ENCODE measurements at regions not wholly inside any gene's neighbourhood (a gene's known extent, or its start where the extent isn't known, plus 50 kb on each side); places are given as distances from the start of the nearest gene placed in this dataset.
"Not testable (repeated sequence)": the region's sequence is repeated elsewhere in the genome, so short reads cannot be mapped to it uniquely, and the experiment has no call there.

- Histone ChIP-seq H3K4me1 (no peaks in the 10 kb centered on the region), H3K9me3 (no peaks in the 10 kb centered on the region), H3K27ac (no peak overlapping the region), H3K27me3 (ENCODE audit: low read depth) (no peaks in the 10 kb centered on the region), H3K4me3 (no peak overlapping the region), H3K36me3 (no peaks in the 10 kb centered on the region)
- TF ChIP-seq, protein P1, sequence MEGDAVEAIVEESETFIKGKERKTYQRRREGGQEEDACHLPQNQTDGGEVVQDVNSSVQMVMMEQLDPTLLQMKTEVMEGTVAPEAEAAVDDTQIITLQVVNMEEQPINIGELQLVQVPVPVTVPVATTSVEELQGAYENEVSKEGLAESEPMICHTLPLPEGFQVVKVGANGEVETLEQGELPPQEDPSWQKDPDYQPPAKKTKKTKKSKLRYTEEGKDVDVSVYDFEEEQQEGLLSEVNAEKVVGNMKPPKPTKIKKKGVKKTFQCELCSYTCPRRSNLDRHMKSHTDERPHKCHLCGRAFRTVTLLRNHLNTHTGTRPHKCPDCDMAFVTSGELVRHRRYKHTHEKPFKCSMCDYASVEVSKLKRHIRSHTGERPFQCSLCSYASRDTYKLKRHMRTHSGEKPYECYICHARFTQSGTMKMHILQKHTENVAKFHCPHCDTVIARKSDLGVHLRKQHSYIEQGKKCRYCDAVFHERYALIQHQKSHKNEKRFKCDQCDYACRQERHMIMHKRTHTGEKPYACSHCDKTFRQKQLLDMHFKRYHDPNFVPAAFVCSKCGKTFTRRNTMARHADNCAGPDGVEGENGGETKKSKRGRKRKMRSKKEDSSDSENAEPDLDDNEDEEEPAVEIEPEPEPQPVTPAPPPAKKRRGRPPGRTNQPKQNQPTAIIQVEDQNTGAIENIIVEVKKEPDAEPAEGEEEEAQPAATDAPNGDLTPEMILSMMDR (IDR thresholded peaks at IDR 0.05), result no peak
- ATAC-seq, result no peak
- intact Hi-C loops (cut with DNase I), result no loop called here
- no peak for DNase-seq
Measured at GRCh38 chr3:164812042-164812441, 266.3 kb downstream of the SI start.

DNA sequence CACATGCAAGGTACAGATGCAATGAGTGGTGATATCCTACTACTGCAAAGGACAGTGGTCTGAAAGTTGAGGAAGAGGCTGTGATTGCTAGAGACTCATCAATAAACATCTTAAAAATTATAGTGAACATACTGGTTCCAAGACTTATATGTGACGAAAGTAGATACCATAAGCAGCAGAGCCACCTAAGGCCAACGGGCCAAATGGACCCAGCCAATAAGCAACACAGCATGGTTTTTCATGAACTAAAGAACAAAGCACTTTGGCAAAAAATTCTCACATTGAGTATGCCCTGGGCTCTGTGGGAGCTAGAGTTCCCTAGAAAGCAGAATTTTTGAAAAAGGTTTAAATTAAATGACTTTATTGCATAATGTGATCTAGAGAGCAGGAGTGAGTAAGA lies 272.1 kb downstream of the SI start:
- TF ChIP-seq, protein P1 (IDR thresholded peaks at IDR 0.05), result peak; percentile 27
- no peaks in the 10 kb centered on the region for H3K27me3 ChIP-seq (ENCODE audit: low read depth)
- H3K4me1 ChIP-seq, result no peaks in the 10 kb centered on the region
- H3K27ac ChIP-seq, result no peak overlapping the region
- ATAC-seq (no peak), DNase-seq (no peak)
- H3K4me3 ChIP-seq, result no peak overlapping the region
- no peaks in the 10 kb centered on the region for H3K9me3 ChIP-seq
- intact Hi-C loops (cut with DNase I), result no loop called here
- H3K36me3 ChIP-seq, result no peaks in the 10 kb centered on the region

DNA sequence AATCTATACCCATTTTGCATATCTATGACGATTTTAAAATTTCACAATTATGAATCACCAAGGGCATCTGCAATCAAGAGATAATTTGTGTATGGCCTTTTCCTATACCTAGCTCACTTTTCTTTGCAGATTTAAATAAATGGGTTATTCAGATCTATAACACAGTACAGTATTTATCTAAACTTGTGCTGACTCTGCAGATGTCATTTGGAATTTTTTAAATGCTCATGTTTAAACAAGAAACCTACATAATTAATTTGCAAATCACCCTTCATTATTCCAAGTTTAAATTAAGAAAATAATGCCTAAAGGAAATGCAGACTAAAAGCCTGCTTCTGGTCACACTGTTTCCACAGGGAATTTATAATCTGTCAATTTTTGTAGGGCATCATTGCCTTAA lies 284.2 kb downstream of the SI start:
- DNase-seq (no peak), ATAC-seq (no peak)
- Histone ChIP-seq H3K36me3 (no peaks in the 10 kb centered on the region), H3K4me3 (no peak overlapping the region), H3K27me3 (ENCODE audit: low read depth) (no peaks in the 10 kb centered on the region), H3K9me3 (no peaks in the 10 kb centered on the region), H3K27ac (no peak overlapping the region), H3K4me1 (no peaks in the 10 kb centered on the region)
- TF ChIP-seq, protein P1 (IDR thresholded peaks at IDR 0.05), result no peak
- intact Hi-C loops (cut with DNase I), result no loop called here

GRCh38 chr3:164791263-164791662 lies 287.0 kb downstream of the SI start:
- intact Hi-C loops (cut with DNase I), result no loop called here
- Histone ChIP-seq H3K4me1 (no peaks in the 10 kb centered on the region), H3K9me3 (no peaks in the 10 kb centered on the region), H3K4me3 (no peak overlapping the region), H3K27ac (no peak overlapping the region), H3K36me3 (no peaks in the 10 kb centered on the region), H3K27me3 (ENCODE audit: low read depth) (no peaks in the 10 kb centered on the region)
- DNase-seq (no peak), ATAC-seq (peak; percentile 49 to 71)
- TF ChIP-seq, protein P1 (IDR thresholded peaks at IDR 0.05), result no peak

- intact Hi-C loops (cut with DNase I); H3K27me3 ChIP-seq (ENCODE audit: low read depth); ATAC-seq; H3K36me3 ChIP-seq; H3K4me3 ChIP-seq; H3K27ac ChIP-seq; H3K9me3 ChIP-seq; H3K4me1 ChIP-seq: not testable (repeated sequence)
- DNase-seq, result peak; percentile 22
Measured at GRCh38 chr3:164784407-164784806, 293.9 kb downstream of the SI start.

DNA sequence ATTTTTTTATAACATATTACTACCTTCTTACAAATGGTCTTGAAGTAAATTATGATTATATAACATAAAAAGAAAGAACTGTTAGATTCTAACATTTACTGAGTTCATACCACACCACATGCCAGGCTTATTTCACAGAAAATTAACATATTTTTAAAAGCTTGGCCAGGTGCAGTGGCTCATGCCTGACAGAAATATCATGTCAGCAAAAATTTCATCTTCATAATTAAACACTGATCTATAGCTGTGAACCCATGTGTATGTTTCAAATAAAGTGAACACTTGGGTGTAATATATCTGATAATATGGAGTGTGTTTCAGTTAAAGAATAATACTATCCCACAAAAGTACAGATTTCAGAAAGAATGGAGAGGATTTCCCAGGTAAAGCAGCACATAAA lies 296.5 kb downstream of the SI start:
- intact Hi-C loops (cut with DNase I), result no loop called here

More for the DNA sequence above, 296.5 kb downstream of the SI start:
- Histone ChIP-seq H3K9me3 (peaks cover 6% of the 10 kb centered on the region), H3K4me3 (no peak overlapping the region), H3K27me3 (ENCODE audit: low read depth) (no peaks in the 10 kb centered on the region), H3K4me1 (no peaks in the 10 kb centered on the region), H3K27ac (no peak overlapping the region), H3K36me3 (no peaks in the 10 kb centered on the region)
- TF ChIP-seq, protein P1 (IDR thresholded peaks at IDR 0.05), result no peak
- ATAC-seq (no peak), DNase-seq (no peak)

All from lower lobe of right lung (tissue), 2 donors.